ENCODE measurements at regions not wholly inside any gene's neighbourhood (a gene's known extent, or its start where the extent isn't known, plus 50 kb on each side); places are given as distances from the start of the nearest gene placed in this dataset.

DNA sequence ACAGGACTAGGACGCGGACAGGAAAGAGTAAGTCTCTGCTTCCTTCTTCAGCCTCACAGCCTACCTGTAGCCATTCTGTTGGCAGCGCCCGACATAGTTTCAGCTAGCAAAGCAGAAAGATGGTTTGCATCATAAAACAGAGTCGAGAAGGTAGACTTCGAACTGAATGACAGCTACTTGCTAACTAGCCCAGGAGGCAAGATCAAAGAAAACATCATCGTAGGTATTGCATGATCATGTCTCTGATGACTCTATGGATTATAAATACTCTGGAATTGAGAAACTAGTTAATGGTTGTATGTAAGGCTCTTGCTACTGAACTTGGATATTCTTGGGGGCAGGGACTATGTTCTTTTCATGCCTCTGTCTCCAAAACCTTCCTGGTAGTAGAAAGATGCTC lies 333.1 kb upstream of the KLF3 start:
- TF ChIP-seq, protein P1, sequence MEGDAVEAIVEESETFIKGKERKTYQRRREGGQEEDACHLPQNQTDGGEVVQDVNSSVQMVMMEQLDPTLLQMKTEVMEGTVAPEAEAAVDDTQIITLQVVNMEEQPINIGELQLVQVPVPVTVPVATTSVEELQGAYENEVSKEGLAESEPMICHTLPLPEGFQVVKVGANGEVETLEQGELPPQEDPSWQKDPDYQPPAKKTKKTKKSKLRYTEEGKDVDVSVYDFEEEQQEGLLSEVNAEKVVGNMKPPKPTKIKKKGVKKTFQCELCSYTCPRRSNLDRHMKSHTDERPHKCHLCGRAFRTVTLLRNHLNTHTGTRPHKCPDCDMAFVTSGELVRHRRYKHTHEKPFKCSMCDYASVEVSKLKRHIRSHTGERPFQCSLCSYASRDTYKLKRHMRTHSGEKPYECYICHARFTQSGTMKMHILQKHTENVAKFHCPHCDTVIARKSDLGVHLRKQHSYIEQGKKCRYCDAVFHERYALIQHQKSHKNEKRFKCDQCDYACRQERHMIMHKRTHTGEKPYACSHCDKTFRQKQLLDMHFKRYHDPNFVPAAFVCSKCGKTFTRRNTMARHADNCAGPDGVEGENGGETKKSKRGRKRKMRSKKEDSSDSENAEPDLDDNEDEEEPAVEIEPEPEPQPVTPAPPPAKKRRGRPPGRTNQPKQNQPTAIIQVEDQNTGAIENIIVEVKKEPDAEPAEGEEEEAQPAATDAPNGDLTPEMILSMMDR (conservative IDR thresholded peaks at IDR 0.05; ENCODE audit: low read depth, low read length), result no peak
- TF ChIP-seq POLR2A (IDR thresholded peaks at IDR 0.05; ENCODE audit: low read depth, low read length), result no peak
- TF ChIP-seq RAD21 (IDR thresholded peaks at IDR 0.05; ENCODE audit: low read length), result no peak
- TF ChIP-seq FOS (IDR thresholded peaks at IDR 0.05; ENCODE audit: low read depth, low read length), result no peak
- TF ChIP-seq RCOR1 (IDR thresholded peaks at IDR 0.05; ENCODE audit: insufficient replicate concordance, low read length), result no peak
- no peak for TF ChIP-seq SMC3 (IDR thresholded peaks at IDR 0.05; ENCODE audit: low read depth, low read length)
- TF ChIP-seq MXI1 (IDR thresholded peaks at IDR 0.05; ENCODE audit: borderline replicate concordance, low read depth, low read length), result no peak
- no peak for TF ChIP-seq RFX5 (IDR thresholded peaks at IDR 0.05; ENCODE audit: low read depth, low read length)
- no peak for TF ChIP-seq MAFK (IDR thresholded peaks at IDR 0.05; ENCODE audit: low read depth, low read length)
- TF ChIP-seq BHLHE40 (IDR thresholded peaks at IDR 0.05; ENCODE audit: low read depth, low read length), result no peak
- no peak for TF ChIP-seq CEBPB (IDR thresholded peaks at IDR 0.05; ENCODE audit: low read depth, low read length)

Data from IMR-90 (cell line).